Suprapubic skin (tissue), 4 donors: ENCODE measurements at regions not wholly inside any gene's neighbourhood (a gene's known extent, or its start where the extent isn't known, plus 50 kb on each side); places are given as distances from the start of the nearest gene placed in this dataset.

Experiments used
- DNase-seq, 2 donors: peaks; one replicate each; pipeline ENCODE4 v3.0.0-alpha.2; 2019; ENCODE audit warnings: low spot score in 2 of 2
- H3K27ac ChIP-seq: fragments of 200-600 bp; sonication (generic); one replicate; pipeline ENCODE4 v1.5.1; 2019
- H3K27me3 ChIP-seq: fragments of 200-600 bp; sonication (generic); one replicate; pipeline ENCODE4 v1.5.1; 2019
- H3K36me3 ChIP-seq: fragments of 200-600 bp; sonication (generic); one replicate; pipeline ENCODE4 v1.5.1; 2019
- H3K4me1 ChIP-seq: fragments of 200-600 bp; sonication (generic); one replicate; pipeline ENCODE4 v1.5.1; 2019
- H3K4me3 ChIP-seq: fragments of 200-600 bp; sonication (generic); one replicate; pipeline ENCODE4 v1.5.1; 2019; ENCODE audit warnings: mild to moderate bottlenecking
- H3K9me3 ChIP-seq: fragments of 200-600 bp; sonication (generic); one replicate; pipeline ENCODE4 v1.5.1; 2019
- EP300 ChIP-seq: sonication (generic); formaldehyde crosslinking; IDR thresholded peaks from one replicate; pipeline ENCODE4 v1.6.1; 2017; ENCODE audit warnings: antibody characterized with exemption
- POLR2A ChIP-seq, 2 donors: fragments of 450-650 bp; IDR thresholded peaks; one replicate each; pipeline ENCODE4 v1.6.1; 2017; ENCODE audit warnings: antibody characterized with exemption in 2 of 2, mild to moderate bottlenecking in 2 of 2, moderate library complexity in 2 of 2
- POLR2AphosphoS5 ChIP-seq, 3 donors: sonication (generic); formaldehyde crosslinking; IDR thresholded peaks; one replicate each; pipeline ENCODE4 v1.6.1; 2017; ENCODE audit warnings: antibody characterized with exemption in 3 of 3
- WGBS: methylation state at CpG from one replicate; pipeline ENCODE4 v1.1.5; 2018; 5-methylcytosine and 5-hydroxymethylcytosine counted together
- TF ChIP-seq, protein P1 (sequence below), 2 donors: fragments of 200-600 bp in 1 of 2; fragments of 450-650 bp in 1 of 2; sonication (generic) in 1 of 2; IDR thresholded peaks; one replicate each; pipeline ENCODE4 v1.5.1; 2016 to 2019; ENCODE audit warnings: antibody characterized with exemption in 2 of 2, mild to moderate bottlenecking in 1 of 2, moderate library complexity in 1 of 2

GRCh38 chr18:67705748-67706147 is 189.2 kb upstream of the DSEL start:
- no peak overlapping the region for H3K27ac ChIP-seq
- WGBS: 90% methylated on average over 2 of the region's 2 CpGs
- H3K27me3 ChIP-seq: no peaks in the 10 kb centered on the region
- TF ChIP-seq POLR2A (IDR thresholded peaks at IDR 0.05): no peak
- H3K4me3 ChIP-seq: no peak overlapping the region
- DNase-seq: no peak
- no peaks in the 10 kb centered on the region for H3K4me1 ChIP-seq
- H3K36me3 ChIP-seq: no peaks in the 10 kb centered on the region
- H3K9me3 ChIP-seq: no peaks in the 10 kb centered on the region

GRCh38 chr18:67695684-67696083 is 179.2 kb upstream of the DSEL start:
- WGBS: 100% methylated on average over 1 of the region's 1 CpG
- H3K4me3 ChIP-seq: no peak overlapping the region
- H3K27me3 ChIP-seq: no peaks in the 10 kb centered on the region
- TF ChIP-seq EP300: no peak
- no peaks in the 10 kb centered on the region for H3K4me1 ChIP-seq
- DNase-seq: no peak
- H3K36me3 ChIP-seq: no peaks in the 10 kb centered on the region
- H3K9me3 ChIP-seq: no peaks in the 10 kb centered on the region
- H3K27ac ChIP-seq: no peak overlapping the region

GRCh38 chr18:67694787-67695186 is 178.3 kb upstream of the DSEL start:
- Histone ChIP-seq H3K27me3 (no peaks in the 10 kb centered on the region), H3K4me1 (no peaks in the 10 kb centered on the region)

DNA sequence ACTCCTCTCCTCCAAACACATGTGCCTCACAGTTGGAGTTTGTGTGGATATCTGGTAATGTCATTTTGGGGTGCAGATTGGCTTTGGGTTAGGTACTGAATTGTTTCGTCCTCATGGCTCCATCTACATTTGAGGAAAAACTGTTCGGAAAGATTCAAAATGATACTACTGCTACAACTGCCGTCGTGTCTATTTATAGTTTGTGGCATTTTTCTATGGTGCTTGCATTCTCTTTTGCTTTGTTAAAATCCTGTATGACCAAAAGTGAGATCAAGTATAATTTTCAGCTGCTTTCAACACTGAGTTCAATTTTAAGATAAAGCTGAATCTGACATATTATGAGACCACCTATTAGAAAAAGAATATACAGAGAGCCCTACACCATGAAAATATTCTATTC is 176.3 kb upstream of the DSEL start:
- H3K27ac ChIP-seq: no peak overlapping the region
- WGBS: 72% methylated on average over 4 of the region's 4 CpGs
- no peaks in the 10 kb centered on the region for H3K36me3 ChIP-seq
- H3K27me3 ChIP-seq: no peaks in the 10 kb centered on the region
- DNase-seq: no peak
- no peak overlapping the region for H3K4me3 ChIP-seq
- H3K4me1 ChIP-seq: no peaks in the 10 kb centered on the region
- no peak for TF ChIP-seq POLR2A (IDR thresholded peaks at IDR 0.05)
- TF ChIP-seq, protein P1, sequence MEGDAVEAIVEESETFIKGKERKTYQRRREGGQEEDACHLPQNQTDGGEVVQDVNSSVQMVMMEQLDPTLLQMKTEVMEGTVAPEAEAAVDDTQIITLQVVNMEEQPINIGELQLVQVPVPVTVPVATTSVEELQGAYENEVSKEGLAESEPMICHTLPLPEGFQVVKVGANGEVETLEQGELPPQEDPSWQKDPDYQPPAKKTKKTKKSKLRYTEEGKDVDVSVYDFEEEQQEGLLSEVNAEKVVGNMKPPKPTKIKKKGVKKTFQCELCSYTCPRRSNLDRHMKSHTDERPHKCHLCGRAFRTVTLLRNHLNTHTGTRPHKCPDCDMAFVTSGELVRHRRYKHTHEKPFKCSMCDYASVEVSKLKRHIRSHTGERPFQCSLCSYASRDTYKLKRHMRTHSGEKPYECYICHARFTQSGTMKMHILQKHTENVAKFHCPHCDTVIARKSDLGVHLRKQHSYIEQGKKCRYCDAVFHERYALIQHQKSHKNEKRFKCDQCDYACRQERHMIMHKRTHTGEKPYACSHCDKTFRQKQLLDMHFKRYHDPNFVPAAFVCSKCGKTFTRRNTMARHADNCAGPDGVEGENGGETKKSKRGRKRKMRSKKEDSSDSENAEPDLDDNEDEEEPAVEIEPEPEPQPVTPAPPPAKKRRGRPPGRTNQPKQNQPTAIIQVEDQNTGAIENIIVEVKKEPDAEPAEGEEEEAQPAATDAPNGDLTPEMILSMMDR (IDR thresholded peaks at IDR 0.05): no peak
- TF ChIP-seq EP300: no peak
- no peak for TF ChIP-seq POLR2AphosphoS5 (IDR thresholded peaks at IDR 0.05)
- no peaks in the 10 kb centered on the region for H3K9me3 ChIP-seq

More at GRCh38 chr18:67694787-67695186, 178.3 kb upstream of the DSEL start:
- Histone ChIP-seq H3K27ac (no peak overlapping the region), H3K36me3 (no peaks in the 10 kb centered on the region), H3K9me3 (no peaks in the 10 kb centered on the region), H3K4me3 (no peak overlapping the region)
- 77% methylated on average over 2 of the region's 2 CpGs for WGBS
- TF ChIP-seq EP300: no peak
- no peak for DNase-seq

DNA sequence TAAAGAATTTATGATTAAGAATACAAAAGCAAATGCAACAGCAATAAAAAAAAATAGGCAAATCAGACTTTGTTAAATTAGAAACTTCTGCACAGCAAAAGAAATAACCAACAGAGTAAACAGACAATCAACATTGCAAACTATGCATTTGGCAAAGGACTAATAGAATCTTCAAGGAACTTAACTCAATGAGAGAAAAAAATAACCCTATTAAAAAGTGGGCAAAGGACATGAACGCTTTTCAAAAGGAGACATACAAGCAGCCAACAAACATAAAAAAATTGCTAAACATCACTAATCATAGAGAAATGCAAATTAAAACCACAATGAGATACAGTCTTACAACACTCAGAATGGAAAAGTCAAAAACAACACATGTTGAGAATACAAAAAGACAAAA is 166.0 kb upstream of the DSEL start:
- Histone ChIP-seq H3K27me3 (no peaks in the 10 kb centered on the region), H3K27ac (no peak overlapping the region), H3K4me1 (no peaks in the 10 kb centered on the region), H3K36me3 (no peaks in the 10 kb centered on the region), H3K4me3 (no peak overlapping the region), H3K9me3 (no peaks in the 10 kb centered on the region)
- no peak for TF ChIP-seq POLR2A (IDR thresholded peaks at IDR 0.05)
- TF ChIP-seq, protein P1 (IDR thresholded peaks at IDR 0.05): no peak
- TF ChIP-seq EP300: no peak
- no peak for TF ChIP-seq POLR2AphosphoS5 (IDR thresholded peaks at IDR 0.05)
- no peak for DNase-seq
- 62% methylated on average over 1 of the region's 1 CpG for WGBS

- no peak overlapping the region for H3K4me3 ChIP-seq
- no peaks in the 10 kb centered on the region for H3K4me1 ChIP-seq
- H3K9me3 ChIP-seq: no peaks in the 10 kb centered on the region
- no peaks in the 10 kb centered on the region for H3K36me3 ChIP-seq
- no peak for TF ChIP-seq POLR2AphosphoS5 (IDR thresholded peaks at IDR 0.05)
- TF ChIP-seq POLR2A (IDR thresholded peaks at IDR 0.05): no peak
- no peak for TF ChIP-seq EP300
- no peak for DNase-seq
- no peak overlapping the region for H3K27ac ChIP-seq
- 91% methylated on average over 3 of the region's 3 CpGs for WGBS
- no peaks in the 10 kb centered on the region for H3K27me3 ChIP-seq
These were observed 161.0 kb upstream of the DSEL start for GRCh38 chr18:67677489-67677888.

- DNase-seq: no peak
- TF ChIP-seq POLR2AphosphoS5 (IDR thresholded peaks at IDR 0.05): no peak
- no peak for TF ChIP-seq POLR2A (IDR thresholded peaks at IDR 0.05)
- 67% methylated on average over 5 of the region's 5 CpGs for WGBS
- Histone ChIP-seq H3K4me3 (no peak overlapping the region), H3K36me3 (no peaks in the 10 kb centered on the region), H3K9me3 (no peaks in the 10 kb centered on the region), H3K27ac (no peak overlapping the region), H3K27me3 (no peaks in the 10 kb centered on the region), H3K4me1 (no peaks in the 10 kb centered on the region)
These were observed 156.2 kb upstream of the DSEL start for GRCh38 chr18:67672716-67673115.

GRCh38 chr18:67672155-67672554 is 155.6 kb upstream of the DSEL start:
- Histone ChIP-seq H3K4me1 (no peaks in the 10 kb centered on the region), H3K4me3 (no peak overlapping the region), H3K36me3 (no peaks in the 10 kb centered on the region), H3K27me3 (no peaks in the 10 kb centered on the region), H3K9me3 (no peaks in the 10 kb centered on the region), H3K27ac (no peak overlapping the region)
- 73% methylated on average over 2 of the region's 2 CpGs for WGBS
- DNase-seq: no peak
- TF ChIP-seq EP300 (no peak), POLR2AphosphoS5 (IDR thresholded peaks at IDR 0.05) (no peak), POLR2A (IDR thresholded peaks at IDR 0.05) (no peak)
- TF ChIP-seq, protein P1 (IDR thresholded peaks at IDR 0.05): no peak
